NCI-H510A (cell line): ENCODE measurements at regions not wholly inside any gene's neighbourhood (a gene's known extent, or its start where the extent isn't known, plus 50 kb on each side); places are given as distances from the start of the nearest gene placed in this dataset.

Experiments used
- DNase-seq: peaks from one replicate; lab custom pipeline; 2025; lab: John Stamatoyannopoulos, UW

- DNase-seq: no peak
These were observed 50.3 kb upstream of the FNDC1 start for GRCh38 chr6:159118924-159119323.

DNA sequence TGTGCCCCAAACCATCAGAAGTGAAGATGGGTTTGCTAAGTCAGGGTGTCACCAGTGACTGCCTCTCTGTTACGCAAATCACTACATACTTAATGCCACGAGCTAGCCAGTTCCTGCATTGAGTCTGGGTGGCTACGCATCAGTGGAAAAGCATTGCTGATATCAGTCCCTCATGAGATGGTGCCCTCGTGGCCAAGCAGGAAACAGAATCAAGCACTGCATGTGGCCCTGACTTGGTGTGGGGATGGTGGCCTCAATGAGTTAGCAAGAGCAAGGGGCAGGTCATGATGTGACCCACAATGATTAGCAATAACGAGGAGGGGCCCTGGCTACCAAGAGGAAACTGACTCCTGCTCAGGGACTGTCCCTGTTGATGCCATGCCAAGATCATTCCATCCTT is 51.6 kb upstream of the FNDC1 start:
- no peak for DNase-seq

DNA sequence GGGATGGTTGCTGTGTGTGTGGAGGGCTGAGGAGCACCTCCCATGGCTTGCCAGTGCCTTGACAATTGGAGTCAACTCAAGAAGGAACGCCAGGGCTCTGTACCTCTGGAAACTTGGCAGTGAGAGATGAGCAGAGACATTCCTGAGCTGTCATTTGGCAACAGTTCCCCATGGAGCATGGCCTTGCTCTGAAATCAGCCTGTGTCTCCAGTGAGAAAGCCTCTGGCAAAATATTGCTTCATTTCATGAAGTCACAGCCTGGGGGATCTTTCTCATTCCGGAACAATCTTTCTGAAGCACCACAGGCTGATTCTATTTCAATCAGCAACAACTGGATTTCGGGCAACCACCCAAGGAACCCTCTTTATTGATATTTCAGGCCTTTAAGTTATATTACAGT is 52.2 kb upstream of the FNDC1 start:
- DNase-seq: no peak

- DNase-seq: no peak
These were observed 52.9 kb upstream of the FNDC1 start for GRCh38 chr6:159116343-159116742.

- DNase-seq: no peak
These were observed 54.6 kb upstream of the FNDC1 start for GRCh38 chr6:159114569-159114968.

GRCh38 chr6:159113223-159113622 is 56.0 kb upstream of the FNDC1 start:
- DNase-seq: no peak

- no peak for DNase-seq
These were observed 56.5 kb upstream of the FNDC1 start for GRCh38 chr6:159112714-159113113.

DNA sequence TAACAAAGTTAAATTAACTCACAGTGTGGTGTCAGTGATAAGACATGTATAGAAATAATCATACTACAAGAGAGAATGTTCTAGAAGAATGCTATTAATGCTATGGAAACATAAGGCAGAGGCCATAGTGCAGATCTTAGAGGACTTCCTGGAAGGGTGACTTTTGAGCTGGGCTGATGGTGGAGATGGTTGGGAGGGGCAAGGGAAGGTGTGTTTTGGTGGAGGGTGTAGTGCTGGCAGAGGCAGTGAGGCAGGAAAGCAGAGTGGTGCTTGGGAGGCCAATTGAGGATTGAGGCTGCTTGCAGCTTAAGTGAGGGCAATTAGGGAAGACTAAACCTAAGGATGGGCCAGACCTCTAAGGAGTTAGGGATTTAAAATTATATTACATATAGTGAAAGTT is 58.5 kb upstream of the FNDC1 start:
- no peak for DNase-seq

DNA sequence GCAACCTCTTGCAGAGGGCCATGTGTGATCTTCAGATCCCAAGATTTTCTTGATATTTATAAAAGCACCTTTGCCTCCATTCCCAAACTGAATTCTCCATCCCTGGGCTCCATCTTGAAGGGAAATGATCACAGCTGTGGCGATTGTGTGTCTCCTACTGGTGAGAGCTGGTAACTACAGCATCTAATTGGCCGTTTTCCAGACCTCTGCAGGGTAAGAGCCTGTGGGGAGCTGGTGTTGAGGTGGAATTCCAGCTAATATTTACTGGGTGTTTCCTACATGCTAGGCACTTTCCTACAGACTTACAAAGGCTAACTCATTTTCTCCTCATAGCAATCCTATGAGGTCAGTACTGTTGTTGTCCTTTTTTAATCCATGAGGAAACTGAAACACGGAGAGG is 59.2 kb upstream of the FNDC1 start:
- DNase-seq: no peak

DNA sequence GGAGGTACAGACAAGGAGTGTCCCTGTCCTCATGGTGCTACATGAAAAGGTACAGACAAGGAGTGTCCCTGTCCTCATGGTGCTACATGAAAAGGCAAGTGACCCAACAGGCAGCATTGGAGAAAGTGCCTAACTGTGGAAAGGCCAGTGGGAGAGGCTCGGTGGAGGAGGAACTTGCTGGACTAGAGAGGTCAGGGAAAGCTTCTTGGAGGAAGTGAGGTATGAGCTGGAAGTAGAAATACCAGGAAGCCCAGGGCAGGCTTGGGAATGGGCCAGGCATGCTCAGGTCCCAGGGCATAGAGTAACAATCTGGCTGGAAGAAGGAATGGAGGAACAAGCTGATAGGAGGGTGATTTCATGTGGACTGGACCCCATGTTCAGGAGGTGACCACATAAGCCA is 59.8 kb upstream of the FNDC1 start:
- no peak for DNase-seq

DNA sequence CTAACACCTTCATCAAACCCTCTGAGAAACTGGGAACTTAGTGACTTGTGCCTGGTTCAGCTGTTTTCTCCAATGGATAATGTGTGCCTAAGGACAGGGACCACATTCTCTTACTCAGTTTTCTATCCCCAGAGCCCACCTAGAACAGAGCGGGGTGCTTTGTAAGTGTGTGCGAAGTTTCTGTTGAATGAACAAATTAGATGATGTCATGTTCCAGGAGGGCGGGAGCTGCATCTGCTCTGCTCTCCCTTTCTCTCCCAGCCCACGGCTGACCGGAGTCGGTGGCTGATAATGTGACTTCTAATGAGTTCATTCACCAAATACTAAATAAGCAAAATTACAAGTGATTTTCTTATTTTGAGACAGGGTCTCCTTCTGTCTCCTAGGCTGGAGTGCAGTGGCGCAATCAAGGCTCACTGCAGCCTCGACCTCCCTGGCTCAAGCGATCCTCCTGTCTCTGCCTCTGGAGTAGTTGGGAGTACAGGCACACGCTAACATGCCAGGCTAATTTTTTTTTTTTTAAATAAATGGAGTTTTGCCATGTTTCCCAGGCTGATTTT is 60.7 kb upstream of the FNDC1 start:
- DNase-seq: no peak

GRCh38 chr6:159107451-159108260 is 61.5 kb upstream of the FNDC1 start:
- DNase-seq: no peak

DNA sequence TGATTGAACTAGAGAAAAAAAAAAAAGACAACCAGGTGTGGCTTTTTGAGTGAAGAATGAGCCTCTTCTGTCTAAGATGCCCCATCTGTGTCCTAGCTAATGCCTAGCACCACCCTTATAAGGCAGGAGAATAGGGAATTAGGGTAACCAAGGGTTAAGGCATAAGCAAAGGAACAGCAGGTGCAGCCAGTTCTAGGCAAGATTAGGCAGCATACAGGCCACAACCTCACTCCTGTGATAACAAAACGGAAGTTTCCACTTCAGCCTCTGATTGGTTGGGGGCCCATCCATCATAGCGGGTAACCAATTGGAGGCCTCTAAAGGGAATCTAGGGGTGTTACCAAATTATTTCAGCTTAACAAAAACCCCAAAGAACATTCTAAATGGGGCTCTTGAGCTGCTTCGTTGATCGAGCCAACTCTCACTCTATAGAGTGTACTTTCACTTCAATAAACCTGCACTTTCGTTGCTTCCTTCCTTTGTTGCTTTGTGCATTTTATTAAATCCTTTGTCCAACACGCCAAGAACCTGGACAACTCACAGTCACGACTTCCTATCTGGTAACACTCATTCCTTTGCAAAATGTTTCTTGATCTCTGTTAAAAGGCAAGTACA is 61.9 kb upstream of the TAGAP start:
- DNase-seq: peak; percentile 47

GRCh38 chr6:159105716-159106115 is 60.9 kb upstream of the TAGAP start:
- DNase-seq: no peak

GRCh38 chr6:159104931-159105330 is 60.1 kb upstream of the TAGAP start:
- no peak for DNase-seq

DNA sequence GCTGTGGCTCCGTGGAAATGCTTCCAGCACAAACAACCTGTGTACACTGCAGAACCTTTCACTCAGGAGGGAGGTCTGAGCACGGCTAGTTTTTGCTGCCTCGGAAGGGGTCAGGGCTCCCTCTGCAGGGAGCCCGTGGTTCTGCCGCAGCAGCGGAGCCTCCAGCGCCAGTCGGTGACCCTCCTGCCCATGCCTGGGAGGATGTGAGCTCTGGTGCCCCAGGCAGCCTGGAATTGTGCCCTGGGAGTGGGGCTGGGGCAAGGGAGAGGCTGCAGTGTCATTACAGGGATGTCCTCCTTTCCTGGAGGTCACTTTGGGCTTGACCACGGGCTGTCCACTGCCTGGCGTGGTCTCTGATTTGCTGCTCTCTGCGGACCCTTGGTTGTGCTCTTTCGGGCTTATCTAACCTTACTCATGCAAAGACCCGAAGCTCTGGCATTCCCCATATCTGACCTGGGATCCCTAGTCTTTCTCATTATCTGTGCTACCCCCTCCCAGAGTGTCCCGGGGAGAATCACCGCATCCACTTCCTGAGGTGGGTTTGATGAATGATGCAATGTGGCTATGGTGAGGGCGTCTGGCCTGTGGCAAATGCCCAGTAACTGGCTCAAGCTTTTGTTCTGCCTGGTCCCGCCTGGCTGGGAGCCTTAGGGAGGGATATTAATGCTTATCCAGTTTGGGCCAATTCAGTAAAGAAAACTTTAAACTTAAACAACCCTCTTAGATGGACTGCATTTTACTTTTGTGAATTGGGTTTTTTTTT is 59.6 kb upstream of the TAGAP start:
- DNase-seq: no peak

GRCh38 chr6:159103396-159104162 is 58.8 kb upstream of the TAGAP start:
- DNase-seq: no peak

- DNase-seq: no peak
These were observed 57.8 kb upstream of the TAGAP start for GRCh38 chr6:159102373-159103160.

DNA sequence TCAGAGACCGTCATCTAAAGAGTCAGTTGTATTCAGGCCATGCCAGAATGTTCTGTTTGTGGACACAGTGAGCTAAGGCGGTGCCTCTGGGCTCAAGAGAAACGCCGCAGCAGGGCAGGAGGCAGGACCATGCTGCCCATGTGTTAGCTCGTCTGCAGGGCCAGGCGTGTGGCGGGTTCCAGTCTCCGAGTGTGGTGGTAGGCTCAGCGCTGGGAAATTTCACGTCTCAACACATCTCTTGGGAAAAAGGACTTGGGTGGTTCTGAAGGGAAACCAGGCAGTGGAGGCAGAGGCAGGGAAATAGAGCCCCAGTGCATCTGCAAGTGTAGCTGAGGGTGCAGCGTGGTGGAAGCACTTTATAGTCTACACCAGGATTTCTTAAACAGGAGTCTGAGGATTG is 56.9 kb upstream of the TAGAP start:
- no peak for DNase-seq

DNA sequence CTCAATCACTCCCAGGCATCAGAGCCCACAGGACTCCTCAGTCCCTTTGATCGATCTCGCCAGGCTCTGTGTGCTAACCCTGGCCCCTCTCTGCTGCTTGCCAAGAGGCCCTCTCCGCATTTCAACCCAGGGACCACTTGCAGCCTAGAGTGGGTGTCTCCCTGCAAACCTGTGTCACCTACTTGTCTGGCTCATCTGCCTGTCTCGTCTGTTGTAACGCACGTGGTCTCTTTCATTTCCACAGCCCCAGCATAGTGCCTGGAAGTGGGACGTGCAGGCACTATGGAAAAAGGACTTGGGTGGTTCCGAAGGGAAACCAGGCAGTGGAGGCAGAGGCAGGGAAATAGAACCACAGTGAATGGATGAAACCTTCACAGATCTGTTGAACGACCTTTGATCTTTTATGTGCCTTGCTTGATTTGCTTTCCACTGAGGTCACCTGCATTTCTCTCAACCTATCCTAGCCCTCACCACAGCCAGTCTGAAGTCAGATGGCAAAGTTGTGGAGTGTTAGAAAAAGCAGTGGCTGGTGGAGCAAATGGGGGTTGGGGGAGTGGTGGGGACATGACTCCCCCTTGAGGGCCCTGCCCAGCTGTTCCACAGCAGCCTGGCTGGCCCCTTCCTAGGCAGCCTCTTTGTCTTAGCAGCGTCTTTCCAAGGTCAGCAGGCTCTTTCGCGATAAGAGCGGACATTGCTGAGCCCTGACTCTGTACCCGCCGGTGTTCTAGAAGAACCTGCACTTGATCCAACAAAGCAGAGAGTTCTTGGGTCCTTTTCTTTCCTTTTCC is 55.8 kb upstream of the TAGAP start:
- no peak for DNase-seq
